ENCODE measurements at regions not wholly inside any gene's neighbourhood (a gene's known extent, or its start where the extent isn't known, plus 50 kb on each side); places are given as distances from the start of the nearest gene placed in this dataset.

DNA sequence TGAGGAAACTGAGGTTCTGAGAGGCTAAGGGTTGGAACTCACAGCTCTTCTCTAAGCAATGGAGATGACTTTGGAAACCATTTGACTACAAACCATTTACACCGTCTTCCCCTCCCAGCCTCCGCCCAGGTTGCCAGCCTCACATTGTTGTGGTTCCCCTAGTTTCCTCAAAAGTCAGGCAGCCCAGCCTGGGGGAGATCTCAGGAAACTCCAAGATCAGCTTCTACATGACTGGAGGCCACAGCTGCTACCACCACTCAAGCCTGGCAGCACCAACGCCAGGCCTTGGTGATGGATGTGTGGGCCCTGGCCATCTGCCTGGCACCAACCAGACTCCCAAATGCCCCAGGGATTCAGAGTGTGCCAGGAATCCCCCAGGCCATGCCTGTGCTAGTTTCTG is 207.9 kb downstream of the TSHZ3 start:
- POLR2A ChIA-PET, result no interaction called here
- H3K4me3 Mint-ChIP-seq, result no peak overlapping the region

DNA sequence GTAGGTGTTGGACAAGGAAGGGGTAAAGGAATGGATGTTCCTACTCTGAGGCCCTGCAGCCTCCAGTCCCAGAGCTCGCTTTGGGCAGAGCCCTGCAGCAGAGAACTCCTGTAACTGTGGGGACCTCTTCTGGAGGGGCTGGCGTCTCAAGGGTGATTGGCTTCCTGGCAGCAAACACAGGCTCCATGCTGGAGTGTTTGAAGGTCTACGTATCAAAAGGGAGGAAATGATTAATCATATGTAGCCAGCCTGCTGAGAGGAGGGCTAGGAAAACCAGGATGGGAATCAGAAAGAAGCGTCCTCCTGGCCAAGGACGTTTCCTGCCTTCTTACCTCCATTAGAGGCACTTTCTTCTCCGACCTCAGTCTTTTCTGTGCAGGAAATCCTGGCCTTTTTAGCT is 208.5 kb downstream of the TSHZ3 start:
- peaks cover 6 to 8% of the 10 kb centered on the region in 2 donors for H3K27me3 Mint-ChIP-seq
- DNase-seq, result no peak
- Histone ChIP-seq H3K9me3 (ENCODE audit: low read length) (no peaks in the 10 kb centered on the region), H3K27me3 (ENCODE audit: insufficient read depth, low read length, poor library complexity, severe bottlenecking) (no peaks in the 10 kb centered on the region), H3K4me3 (ENCODE audit: low read length) (no peak overlapping the region), H3K4me1 (ENCODE audit: insufficient read depth, low read length) (no peaks in the 10 kb centered on the region), H3K27ac (ENCODE audit: low read depth, low read length) (no peak overlapping the region), H3K36me3 (ENCODE audit: insufficient read depth, low read length) (no peaks in the 10 kb centered on the region)
- no peak overlapping the region for H3K4me3 Mint-ChIP-seq
- CTCF ChIA-PET, result no interaction called here
- no peaks in the 10 kb centered on the region for H3K9me3 Mint-ChIP-seq
- no peaks in the 10 kb centered on the region for H3K4me1 Mint-ChIP-seq
- POLR2A ChIA-PET, result no interaction called here
- peak overlapping the region in 1 of 8 donors; percentile 51 for H3K27ac Mint-ChIP-seq
- H3K36me3 Mint-ChIP-seq, result no peaks in the 10 kb centered on the region

More for the DNA sequence above, 207.9 kb downstream of the TSHZ3 start:
- DNase-seq, result no peak
- CTCF ChIA-PET, result no interaction called here
- Histone ChIP-seq H3K4me3 (ENCODE audit: low read length) (no peak overlapping the region), H3K27ac (ENCODE audit: low read depth, low read length) (no peak overlapping the region), H3K9me3 (ENCODE audit: low read length) (no peaks in the 10 kb centered on the region), H3K36me3 (ENCODE audit: insufficient read depth, low read length) (no peaks in the 10 kb centered on the region), H3K27me3 (ENCODE audit: insufficient read depth, low read length, poor library complexity, severe bottlenecking) (no peaks in the 10 kb centered on the region), H3K4me1 (ENCODE audit: insufficient read depth, low read length) (no peaks in the 10 kb centered on the region)
- H3K9me3 Mint-ChIP-seq, result no peaks in the 10 kb centered on the region
- H3K27ac Mint-ChIP-seq, result no peak overlapping the region
- no peaks in the 10 kb centered on the region for H3K4me1 Mint-ChIP-seq
- H3K36me3 Mint-ChIP-seq, result no peaks in the 10 kb centered on the region
- H3K27me3 Mint-ChIP-seq, result peaks cover 6 to 8% of the 10 kb centered on the region in 2 donors

DNA sequence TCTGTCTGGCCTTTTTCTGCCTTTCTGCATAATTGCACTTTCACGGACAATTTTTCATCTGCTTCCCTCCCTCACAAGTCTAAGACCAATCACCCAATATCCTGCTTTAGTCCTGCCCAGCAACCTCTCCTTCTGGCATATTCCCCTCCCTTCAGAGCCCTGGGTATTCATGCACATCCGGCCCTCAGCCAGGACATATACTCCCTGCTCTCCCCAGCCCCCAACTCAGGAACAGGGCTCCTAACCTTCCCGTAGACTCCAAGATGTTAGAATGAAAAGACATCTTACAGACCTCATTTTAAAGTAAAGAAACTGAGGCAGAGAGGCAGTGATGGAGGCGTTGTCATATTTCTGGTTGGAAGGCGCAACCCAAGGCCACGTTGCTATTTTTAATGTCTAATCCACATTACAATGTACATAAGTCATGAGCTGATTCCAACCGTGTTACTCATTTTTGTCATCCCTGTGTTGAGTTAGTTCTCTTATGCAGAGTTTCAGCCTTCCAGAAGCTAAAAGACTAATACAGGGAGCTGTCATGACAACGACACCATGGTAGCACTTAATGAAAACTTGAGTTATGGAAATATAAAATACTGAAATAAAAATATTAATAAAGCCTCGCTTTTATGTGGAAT is 209.2 kb downstream of the TSHZ3 start:
- Mint-ChIP-seq H3K9me3 (no peaks in the 10 kb centered on the region), H3K4me3 (no peak overlapping the region), H3K4me1 (no peaks in the 10 kb centered on the region), H3K27me3 (peaks cover 8 to 11% of the 10 kb centered on the region in 2 donors), H3K36me3 (no peaks in the 10 kb centered on the region), H3K27ac (no peak overlapping the region)
- H3K27me3 ChIP-seq (ENCODE audit: insufficient read depth, low read length, poor library complexity, severe bottlenecking), result no peaks in the 10 kb centered on the region
- no peaks in the 10 kb centered on the region for H3K36me3 ChIP-seq (ENCODE audit: insufficient read depth, low read length)
- no peak overlapping the region for H3K4me3 ChIP-seq (ENCODE audit: low read length)
- no peak overlapping the region for H3K27ac ChIP-seq (ENCODE audit: low read depth, low read length)
- ChIA-PET CTCF (no interaction called here), POLR2A (no interaction called here)
- H3K4me1 ChIP-seq (ENCODE audit: insufficient read depth, low read length), result no peaks in the 10 kb centered on the region
- H3K9me3 ChIP-seq (ENCODE audit: low read length), result no peaks in the 10 kb centered on the region
- no peak for DNase-seq

DNA sequence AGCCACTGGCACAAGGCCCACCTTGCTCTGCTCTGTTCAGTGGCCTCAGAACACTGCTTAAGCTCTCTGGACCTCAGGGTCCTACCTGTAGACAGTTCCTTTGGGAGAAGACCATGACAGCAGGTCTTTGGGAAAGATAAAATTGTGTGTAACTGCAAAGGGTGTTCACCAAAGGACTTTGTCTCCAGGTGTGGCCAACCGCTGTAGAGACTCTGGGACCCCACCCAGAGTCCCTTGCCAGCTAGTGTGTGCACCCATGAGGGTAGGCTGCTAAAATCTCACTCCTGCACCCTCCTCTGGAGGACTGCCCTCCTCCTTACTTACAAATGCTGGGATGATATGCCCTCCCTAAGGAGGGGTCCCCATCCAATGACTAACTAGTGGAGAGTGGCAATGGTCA is 211.2 kb downstream of the TSHZ3 start:
- POLR2A ChIA-PET, result no interaction called here
- H3K9me3 Mint-ChIP-seq, result no peaks in the 10 kb centered on the region
- Histone ChIP-seq H3K4me3 (ENCODE audit: low read length) (no peak overlapping the region), H3K4me1 (ENCODE audit: insufficient read depth, low read length) (no peaks in the 10 kb centered on the region), H3K36me3 (ENCODE audit: insufficient read depth, low read length) (no peaks in the 10 kb centered on the region), H3K27me3 (ENCODE audit: insufficient read depth, low read length, poor library complexity, severe bottlenecking) (no peaks in the 10 kb centered on the region), H3K27ac (ENCODE audit: low read depth, low read length) (no peak overlapping the region), H3K9me3 (ENCODE audit: low read length) (no peaks in the 10 kb centered on the region)
- no peak overlapping the region for H3K27ac Mint-ChIP-seq
- no peak overlapping the region for H3K4me3 Mint-ChIP-seq
- no peaks in the 10 kb centered on the region for H3K36me3 Mint-ChIP-seq
- no peaks in the 10 kb centered on the region for H3K4me1 Mint-ChIP-seq
- peaks cover 13 to 18% of the 10 kb centered on the region in 2 donors for H3K27me3 Mint-ChIP-seq
- CTCF ChIA-PET, result no interaction called here
- DNase-seq, result no peak

DNA sequence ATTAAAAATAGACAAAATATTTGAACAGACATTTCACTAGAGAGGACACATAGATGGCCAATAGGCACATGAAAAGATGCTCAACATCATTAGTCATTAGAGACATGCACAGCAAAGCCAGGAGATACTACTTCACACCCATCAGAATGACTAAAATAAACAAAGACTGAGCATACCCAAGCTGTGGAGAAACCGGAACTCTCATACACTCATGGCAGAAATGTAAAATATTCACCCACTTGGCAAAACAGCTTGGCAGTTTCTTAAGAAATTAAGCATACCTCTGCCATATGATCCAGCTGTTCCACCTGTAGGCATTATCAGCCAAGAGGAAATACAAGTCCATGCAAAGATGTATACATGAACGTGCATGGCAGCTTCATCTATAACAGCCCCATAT is 213.4 kb downstream of the TSHZ3 start:
- Histone ChIP-seq H3K27ac (ENCODE audit: low read depth, low read length) (no peak overlapping the region), H3K27me3 (ENCODE audit: insufficient read depth, low read length, poor library complexity, severe bottlenecking) (no peaks in the 10 kb centered on the region), H3K4me1 (ENCODE audit: insufficient read depth, low read length) (no peaks in the 10 kb centered on the region), H3K9me3 (ENCODE audit: low read length) (no peaks in the 10 kb centered on the region), H3K36me3 (ENCODE audit: insufficient read depth, low read length) (no peaks in the 10 kb centered on the region), H3K4me3 (ENCODE audit: low read length) (no peak overlapping the region)
- Mint-ChIP-seq H3K27ac (no peak overlapping the region), H3K27me3 (peaks cover 13 to 18% of the 10 kb centered on the region in 2 donors), H3K4me1 (no peaks in the 10 kb centered on the region), H3K4me3 (no peak overlapping the region), H3K36me3 (no peaks in the 10 kb centered on the region), H3K9me3 (no peaks in the 10 kb centered on the region)
- ChIA-PET POLR2A (no interaction called here), CTCF (no interaction called here)
- no peak for DNase-seq

DNA sequence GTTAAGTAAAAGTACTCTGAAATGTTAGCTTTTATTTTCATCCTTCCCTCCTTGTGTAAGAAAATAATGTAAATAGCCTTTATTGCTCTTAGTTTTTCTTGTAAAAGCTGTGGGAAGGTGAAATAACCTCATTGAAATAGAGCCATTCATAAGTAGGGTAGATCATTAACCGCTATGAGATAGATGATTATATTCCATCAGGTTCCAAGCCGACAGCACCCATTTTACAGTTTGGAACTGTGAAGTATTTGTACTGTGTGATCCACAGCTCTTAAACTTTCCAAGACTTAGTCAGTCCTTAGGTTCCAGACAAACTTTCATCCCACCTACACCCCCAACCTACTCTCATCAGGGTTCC is 216.5 kb downstream of the TSHZ3 start:
- Histone ChIP-seq H3K9me3 (ENCODE audit: low read length) (no peaks in the 10 kb centered on the region), H3K4me1 (ENCODE audit: insufficient read depth, low read length) (no peaks in the 10 kb centered on the region), H3K27me3 (ENCODE audit: insufficient read depth, low read length, poor library complexity, severe bottlenecking) (no peaks in the 10 kb centered on the region), H3K27ac (ENCODE audit: low read depth, low read length) (no peak overlapping the region), H3K4me3 (ENCODE audit: low read length) (no peak overlapping the region), H3K36me3 (ENCODE audit: insufficient read depth, low read length) (no peaks in the 10 kb centered on the region)
- Mint-ChIP-seq H3K9me3 (no peaks in the 10 kb centered on the region), H3K4me3 (no peak overlapping the region), H3K27me3 (peaks cover 11 to 23% of the 10 kb centered on the region in 2 donors), H3K27ac (no peak overlapping the region), H3K4me1 (no peaks in the 10 kb centered on the region), H3K36me3 (no peaks in the 10 kb centered on the region)
- ChIA-PET CTCF (interaction anchor here (1.2 kb wide), 1 partner anchor 9 kb away, joined by 3 read pairs; no protein-coding TSS in a partner anchor), POLR2A (no interaction called here)
- DNase-seq, result no peak

DNA sequence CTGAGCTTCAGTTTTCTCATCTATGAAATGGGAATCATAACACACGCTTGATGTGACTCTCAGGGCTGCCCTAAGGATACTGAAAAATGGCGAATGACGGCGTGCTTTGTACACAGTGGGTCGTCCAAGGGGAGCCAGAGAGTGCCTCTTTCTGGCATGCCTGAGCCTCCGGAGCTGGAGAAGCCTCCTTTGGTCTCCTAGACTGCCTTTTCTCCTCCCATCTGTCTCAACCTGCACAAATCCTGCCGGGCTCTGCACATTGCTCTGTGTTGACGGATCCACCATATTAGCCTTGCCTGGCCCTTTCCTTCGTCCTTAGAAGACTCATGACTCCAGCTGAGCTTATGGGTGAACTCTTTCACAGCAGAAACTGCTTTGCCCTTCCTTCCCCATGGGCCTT is 220.9 kb downstream of the TSHZ3 start:
- Histone ChIP-seq H3K9me3 (ENCODE audit: low read length) (no peaks in the 10 kb centered on the region), H3K4me3 (ENCODE audit: low read length) (no peak overlapping the region), H3K27me3 (ENCODE audit: insufficient read depth, low read length, poor library complexity, severe bottlenecking) (no peaks in the 10 kb centered on the region), H3K4me1 (ENCODE audit: insufficient read depth, low read length) (no peaks in the 10 kb centered on the region), H3K27ac (ENCODE audit: low read depth, low read length) (no peak overlapping the region), H3K36me3 (ENCODE audit: insufficient read depth, low read length) (no peaks in the 10 kb centered on the region)
- Mint-ChIP-seq H3K4me3 (no peak overlapping the region), H3K4me1 (no peaks in the 10 kb centered on the region), H3K27ac (no peak overlapping the region), H3K36me3 (peaks cover 0 to 1% (median 0%) of the 10 kb centered on the region in 3 donors), H3K9me3 (no peaks in the 10 kb centered on the region), H3K27me3 (peaks cover 7 to 16% of the 10 kb centered on the region in 2 donors)
- no peak for DNase-seq
- CTCF ChIA-PET, result interaction anchor here (1.4 kb wide), 1 partner anchor 9 kb away, joined by 3 read pairs; no protein-coding TSS in a partner anchor
- POLR2A ChIA-PET, result no interaction called here

DNA sequence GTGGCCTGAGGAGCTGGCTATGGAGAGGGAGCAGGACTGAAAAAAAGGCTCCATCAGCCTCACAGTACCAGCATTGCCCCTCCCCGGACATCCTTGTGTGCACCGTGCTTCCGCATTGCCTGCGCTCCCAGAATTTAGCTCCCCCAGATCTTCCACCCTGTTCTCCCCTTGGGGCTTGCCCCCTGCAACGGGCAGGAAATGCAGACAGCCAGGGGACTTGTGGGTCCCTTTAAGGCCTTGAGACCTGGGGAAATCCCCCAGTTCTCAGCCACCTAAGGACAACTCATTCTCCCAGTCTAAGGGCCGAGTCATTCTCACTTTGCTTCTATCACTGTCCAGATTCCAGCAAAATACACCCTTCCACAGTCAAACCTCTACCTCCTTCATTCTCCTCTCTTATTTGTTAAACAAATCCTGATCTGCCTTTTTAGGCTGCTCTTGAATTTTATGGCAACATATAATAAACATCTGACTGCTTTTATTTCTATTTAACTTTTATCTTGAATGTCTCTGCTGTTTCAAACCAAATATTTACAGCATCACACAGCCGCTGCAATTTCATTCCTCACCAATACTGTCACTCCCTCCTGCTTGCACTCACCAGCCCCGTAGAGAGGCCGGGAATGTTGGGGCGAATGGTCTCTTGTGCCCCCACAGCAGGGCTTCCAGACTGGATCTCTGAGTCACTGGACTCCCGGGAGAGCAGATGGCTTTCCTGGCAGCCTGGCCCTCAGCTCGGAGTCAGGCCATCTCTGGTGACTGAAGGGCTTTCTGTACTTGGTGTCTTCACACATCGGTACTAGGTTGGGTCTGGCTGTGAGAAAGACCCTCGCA is 221.9 kb downstream of the TSHZ3 start:
- H3K4me3 ChIP-seq (ENCODE audit: low read length), result no peak overlapping the region
- no peaks in the 10 kb centered on the region for H3K36me3 ChIP-seq (ENCODE audit: insufficient read depth, low read length)
- ChIA-PET POLR2A (no interaction called here), CTCF (interaction anchor here (1.4 kb wide), 1 partner anchor 10 kb away, joined by 3 read pairs; no protein-coding TSS in a partner anchor)
- Mint-ChIP-seq H3K27ac (peak overlapping the region in 1 of 8 donors; percentile 84), H3K27me3 (peaks cover 8 to 14% of the 10 kb centered on the region in 2 donors), H3K36me3 (peaks cover 0 to 1% (median 0%) of the 10 kb centered on the region in 3 donors), H3K4me1 (no peaks in the 10 kb centered on the region), H3K9me3 (no peaks in the 10 kb centered on the region), H3K4me3 (no peak overlapping the region)
- DNase-seq, result no peak
- no peak overlapping the region for H3K27ac ChIP-seq (ENCODE audit: low read depth, low read length)
- no peaks in the 10 kb centered on the region for H3K9me3 ChIP-seq (ENCODE audit: low read length)
- H3K27me3 ChIP-seq (ENCODE audit: insufficient read depth, low read length, poor library complexity, severe bottlenecking), result no peaks in the 10 kb centered on the region
- no peaks in the 10 kb centered on the region for H3K4me1 ChIP-seq (ENCODE audit: insufficient read depth, low read length)

Data from CD8-positive, alpha-beta memory T cell (primary cell).